Glutamatergic neuron (in vitro differentiated cells): ENCODE measurements at regions not wholly inside any gene's neighbourhood (a gene's known extent, or its start where the extent isn't known, plus 50 kb on each side); places are given as distances from the start of the nearest gene placed in this dataset.
"Not testable (repeated sequence)": the region's sequence is repeated elsewhere in the genome, so short reads cannot be mapped to it uniquely, and the experiment has no call there.

Experiments
- DNase-seq: peaks from one replicate; pipeline ENCODE4 v3.0.0; 2022
- H3K27ac Mint-ChIP-seq: one replicate; pipeline ENCODE4 v1.8.0; 2020; ENCODE audit warnings: mild to moderate bottlenecking, mixed read lengths, inconsistent platforms; ENCODE audit not compliant: unreplicated experiment
- H3K27me3 Mint-ChIP-seq: one replicate; pipeline ENCODE4 v1.8.0; 2020; ENCODE audit warnings: mild to moderate bottlenecking, moderate library complexity, mixed read lengths, inconsistent platforms; ENCODE audit not compliant: unreplicated experiment
- H3K36me3 Mint-ChIP-seq: one replicate; pipeline ENCODE4 v1.8.0; 2020; ENCODE audit warnings: mild to moderate bottlenecking, mixed read lengths, inconsistent platforms; ENCODE audit not compliant: unreplicated experiment
- H3K4me1 Mint-ChIP-seq: one replicate; pipeline ENCODE4 v1.8.0; 2020; ENCODE audit warnings: mild to moderate bottlenecking, low read depth, mixed read lengths, inconsistent platforms; ENCODE audit not compliant: unreplicated experiment
- H3K4me3 Mint-ChIP-seq: one replicate; pipeline ENCODE4 v1.8.0; 2020; ENCODE audit warnings: mild to moderate bottlenecking, mixed read lengths, inconsistent platforms; ENCODE audit not compliant: unreplicated experiment
- H3K9me3 Mint-ChIP-seq: one replicate; pipeline ENCODE4 v1.8.0; 2020; ENCODE audit warnings: mild to moderate bottlenecking, moderate library complexity, mixed read lengths, inconsistent platforms; ENCODE audit not compliant: unreplicated experiment
- TF ChIP-seq, protein P1 (sequence below): fragments of 200-600 bp; sonication (generic); IDR thresholded peaks from one replicate; pipeline ENCODE4 v1.5.0; 2021; ENCODE audit not compliant: partially characterized antibody, unreplicated experiment

- H3K9me3 Mint-ChIP-seq: peaks cover 2% of the 10 kb centered on the region
- peaks cover 3% of the 10 kb centered on the region for H3K4me1 Mint-ChIP-seq
- H3K27ac Mint-ChIP-seq: no peak overlapping the region
- no peak for DNase-seq
- no peaks in the 10 kb centered on the region for H3K27me3 Mint-ChIP-seq
- TF ChIP-seq, protein P1, sequence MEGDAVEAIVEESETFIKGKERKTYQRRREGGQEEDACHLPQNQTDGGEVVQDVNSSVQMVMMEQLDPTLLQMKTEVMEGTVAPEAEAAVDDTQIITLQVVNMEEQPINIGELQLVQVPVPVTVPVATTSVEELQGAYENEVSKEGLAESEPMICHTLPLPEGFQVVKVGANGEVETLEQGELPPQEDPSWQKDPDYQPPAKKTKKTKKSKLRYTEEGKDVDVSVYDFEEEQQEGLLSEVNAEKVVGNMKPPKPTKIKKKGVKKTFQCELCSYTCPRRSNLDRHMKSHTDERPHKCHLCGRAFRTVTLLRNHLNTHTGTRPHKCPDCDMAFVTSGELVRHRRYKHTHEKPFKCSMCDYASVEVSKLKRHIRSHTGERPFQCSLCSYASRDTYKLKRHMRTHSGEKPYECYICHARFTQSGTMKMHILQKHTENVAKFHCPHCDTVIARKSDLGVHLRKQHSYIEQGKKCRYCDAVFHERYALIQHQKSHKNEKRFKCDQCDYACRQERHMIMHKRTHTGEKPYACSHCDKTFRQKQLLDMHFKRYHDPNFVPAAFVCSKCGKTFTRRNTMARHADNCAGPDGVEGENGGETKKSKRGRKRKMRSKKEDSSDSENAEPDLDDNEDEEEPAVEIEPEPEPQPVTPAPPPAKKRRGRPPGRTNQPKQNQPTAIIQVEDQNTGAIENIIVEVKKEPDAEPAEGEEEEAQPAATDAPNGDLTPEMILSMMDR: no peak
- no peak overlapping the region for H3K4me3 Mint-ChIP-seq
- no peaks in the 10 kb centered on the region for H3K36me3 Mint-ChIP-seq
These were observed 423.7 kb downstream of the METTL4 start for GRCh38 chr18:2147476-2148230.

GRCh38 chr18:2148823-2149222 is 422.5 kb downstream of the METTL4 start:
- Mint-ChIP-seq H3K27ac (no peak overlapping the region), H3K4me3 (no peak overlapping the region), H3K9me3 (peaks cover under 1% of the 10 kb centered on the region), H3K27me3 (no peaks in the 10 kb centered on the region), H3K4me1 (no peaks in the 10 kb centered on the region), H3K36me3 (no peaks in the 10 kb centered on the region)
- no peak for DNase-seq
- TF ChIP-seq, protein P1: no peak

GRCh38 chr18:2150566-2150965 is 420.7 kb downstream of the METTL4 start:
- H3K4me3 Mint-ChIP-seq: no peak overlapping the region
- no peaks in the 10 kb centered on the region for H3K4me1 Mint-ChIP-seq
- no peaks in the 10 kb centered on the region for H3K9me3 Mint-ChIP-seq
- no peak for DNase-seq
- H3K27me3 Mint-ChIP-seq: no peaks in the 10 kb centered on the region
- TF ChIP-seq, protein P1: no peak
- no peaks in the 10 kb centered on the region for H3K36me3 Mint-ChIP-seq
- no peak overlapping the region for H3K27ac Mint-ChIP-seq

- Mint-ChIP-seq H3K36me3 (no peaks in the 10 kb centered on the region), H3K4me1 (no peaks in the 10 kb centered on the region), H3K9me3 (no peaks in the 10 kb centered on the region), H3K27ac (no peak overlapping the region), H3K27me3 (no peaks in the 10 kb centered on the region), H3K4me3 (no peak overlapping the region)
- no peak for DNase-seq
- TF ChIP-seq, protein P1: no peak
These were observed 417.0 kb downstream of the METTL4 start for GRCh38 chr18:2154278-2154677.

DNA sequence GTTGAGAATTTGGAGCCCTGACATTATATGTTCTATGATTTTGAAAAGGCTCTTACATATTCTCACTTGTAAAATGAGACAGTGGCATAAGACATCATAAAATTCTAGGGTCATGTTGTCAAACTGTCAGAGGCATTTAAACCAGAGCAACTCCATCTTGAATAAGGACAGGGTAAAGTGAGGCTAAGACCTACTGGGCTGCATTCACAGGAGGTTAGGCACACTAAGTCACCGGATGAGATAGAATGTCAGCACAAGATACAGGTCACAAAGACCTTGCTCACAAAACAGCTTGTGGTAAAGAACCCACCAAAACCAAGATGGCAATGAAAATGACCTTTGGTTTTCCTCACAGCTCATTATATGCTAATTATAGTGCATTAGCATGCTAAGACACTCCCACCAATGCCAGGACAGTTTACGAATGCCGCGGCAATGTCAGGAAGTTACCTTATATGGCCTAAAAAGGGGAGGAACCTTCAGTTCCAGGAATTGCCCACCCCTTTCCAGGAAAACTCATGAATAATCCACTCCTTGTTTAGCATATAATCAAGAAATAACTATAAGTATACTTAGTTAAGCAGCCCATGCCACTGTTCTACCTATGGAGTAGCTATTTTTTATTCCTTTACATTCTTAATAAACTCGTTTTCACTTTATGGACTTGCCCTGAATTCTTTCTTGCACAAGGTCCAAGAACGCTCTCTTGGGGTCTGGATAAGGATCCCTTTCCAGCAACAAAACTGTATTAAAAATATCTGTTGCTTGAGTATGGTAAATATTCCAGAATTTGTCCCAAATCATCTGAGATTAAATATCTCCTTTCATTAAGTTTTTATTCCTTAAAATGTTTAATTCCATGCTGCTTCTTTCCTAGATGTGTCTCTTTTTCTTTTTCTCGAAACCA is 406.4 kb downstream of the METTL4 start:
- no peaks in the 10 kb centered on the region for H3K36me3 Mint-ChIP-seq

GRCh38 chr18:2166876-2167275 is 404.4 kb downstream of the METTL4 start:
- H3K27ac Mint-ChIP-seq, H3K9me3 Mint-ChIP-seq, H3K4me1 Mint-ChIP-seq, H3K27me3 Mint-ChIP-seq, H3K36me3 Mint-ChIP-seq, DNase-seq, H3K4me3 Mint-ChIP-seq: not testable (repeated sequence)

More for the DNA sequence above, 406.4 kb downstream of the METTL4 start:
- no peaks in the 10 kb centered on the region for H3K9me3 Mint-ChIP-seq
- H3K27me3 Mint-ChIP-seq: no peaks in the 10 kb centered on the region
- H3K4me1 Mint-ChIP-seq: no peaks in the 10 kb centered on the region
- TF ChIP-seq, protein P1: no peak
- no peak overlapping the region for H3K27ac Mint-ChIP-seq
- no peak for DNase-seq
- H3K4me3 Mint-ChIP-seq: no peak overlapping the region
